Hepatocyte (in vitro differentiated cells): ENCODE measurements at regions not wholly inside any gene's neighbourhood (a gene's known extent, or its start where the extent isn't known, plus 50 kb on each side); places are given as distances from the start of the nearest gene placed in this dataset.

ENCODE experiments used
- CTCF ChIP-seq: fragments of 200-600 bp; sonication (generic); IDR thresholded peaks from 2 replicates; pipeline ENCODE4 v1.5.1; 2016; ENCODE audit warnings: antibody characterized with exemption, mild to moderate bottlenecking; ENCODE audit not compliant: poor library complexity
- EZH2 ChIP-seq: fragments of 200-600 bp; sonication (generic); IDR thresholded peaks from 2 replicates; pipeline ENCODE4 v1.6.1; 2016; ENCODE audit warnings: antibody characterized with exemption, mild to moderate bottlenecking, borderline replicate concordance

DNA sequence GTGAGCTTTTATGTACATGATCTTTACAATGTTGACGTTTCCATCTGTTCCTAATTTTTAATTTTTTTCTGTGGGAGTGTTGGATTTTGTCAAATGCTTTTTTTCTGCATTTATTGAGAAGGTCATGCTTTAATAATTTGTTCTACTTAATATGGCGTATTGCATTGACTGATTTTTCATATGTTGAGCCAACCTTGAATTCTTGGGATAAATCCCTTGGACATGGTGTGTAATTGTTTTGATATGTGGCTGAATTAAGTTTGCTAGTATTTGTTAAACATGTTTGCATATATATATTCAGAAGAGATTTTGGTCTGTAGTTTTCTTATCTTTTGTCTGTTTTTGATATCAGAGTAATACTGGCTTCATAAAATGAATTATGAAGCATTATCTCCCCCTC, 256.7 kb downstream of the EDEM1 start:
- TF ChIP-seq CTCF (no peak), EZH2 (no peak)
